Activated CD8-positive, alpha-beta T cell treated with anti-CD3 and anti-CD28 coated beads, Interleukin-2, amount 10 ng/mL, durations not matched to agents 7 days and 5 days (primary cell): ENCODE measurements at regions not wholly inside any gene's neighbourhood (a gene's known extent, or its start where the extent isn't known, plus 50 kb on each side); places are given as distances from the start of the nearest gene placed in this dataset.

Source experiments
- ATAC-seq: fragments of 150-1000 bp; cut with Tn5 transposase; one replicate; pipeline ENCODE4 v1.10.0; 2021; ENCODE audit warnings: moderate library complexity
- CTCF ChIA-PET: fragments of 350-600 bp; sonication (Branson Sonifier 250); formaldehyde crosslinking; loops from one replicate; lab custom pipeline; 2021; ENCODE audit warnings: antibody characterized with exemption; lab: Charles Lee
- POLR2A ChIA-PET: fragments of 350-600 bp; sonication (Branson Sonifier 250); formaldehyde crosslinking; loops from one replicate; lab custom pipeline; 2021; ENCODE audit warnings: antibody characterized with exemption; lab: Charles Lee
- DNase-seq: peaks from one replicate; pipeline ENCODE4 v3.0.0-alpha.2; 2020
- H3K27ac Mint-ChIP-seq: one replicate; pipeline ENCODE4 v1.8.0; 2021; ENCODE audit warnings: mild to moderate bottlenecking, mixed read lengths
- H3K27me3 Mint-ChIP-seq: one replicate; pipeline ENCODE4 v1.8.0; 2021; ENCODE audit warnings: low read depth, mixed read lengths
- H3K36me3 Mint-ChIP-seq: one replicate; pipeline ENCODE4 v1.8.0; 2021; ENCODE audit warnings: low read depth, mixed read lengths
- H3K4me1 Mint-ChIP-seq: one replicate; pipeline ENCODE4 v1.8.0; 2021; ENCODE audit warnings: low read depth, mixed read lengths
- H3K4me3 Mint-ChIP-seq: one replicate; pipeline ENCODE4 v1.8.0; 2021; ENCODE audit warnings: mild to moderate bottlenecking, mixed read lengths
- H3K9me3 Mint-ChIP-seq: one replicate; pipeline ENCODE4 v1.8.0; 2022; ENCODE audit warnings: mixed read lengths; ENCODE audit not compliant: insufficient read depth

DNA sequence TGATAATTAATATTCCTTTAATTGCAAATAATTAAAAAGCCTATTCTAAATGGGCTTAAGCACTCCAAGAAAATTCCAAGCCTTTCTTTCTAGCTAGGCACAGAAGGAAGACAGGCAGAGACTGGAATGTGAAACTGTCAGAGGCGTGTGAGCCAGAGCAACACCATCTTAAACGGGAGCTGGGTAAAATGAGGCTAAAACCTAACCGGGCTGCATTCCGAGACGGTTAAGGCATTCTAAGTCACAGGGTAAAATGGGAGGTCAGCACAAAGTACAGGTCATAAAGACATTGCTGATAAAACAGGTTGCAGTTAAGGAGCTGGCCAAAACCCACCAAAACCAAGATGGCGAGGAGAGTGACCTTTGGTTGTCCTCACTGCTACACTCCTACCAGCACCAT, 300.4 kb downstream of the SLITRK6 start:
- no peaks in the 10 kb centered on the region for H3K4me1 Mint-ChIP-seq
- no peaks in the 10 kb centered on the region for H3K36me3 Mint-ChIP-seq
- no peak overlapping the region for H3K4me3 Mint-ChIP-seq
- no peaks in the 10 kb centered on the region for H3K27me3 Mint-ChIP-seq
- POLR2A ChIA-PET: no interaction called here
- no peak for DNase-seq
- no peak for ATAC-seq
- CTCF ChIA-PET: no interaction called here
- no peak overlapping the region for H3K27ac Mint-ChIP-seq
- no peaks in the 10 kb centered on the region for H3K9me3 Mint-ChIP-seq

DNA sequence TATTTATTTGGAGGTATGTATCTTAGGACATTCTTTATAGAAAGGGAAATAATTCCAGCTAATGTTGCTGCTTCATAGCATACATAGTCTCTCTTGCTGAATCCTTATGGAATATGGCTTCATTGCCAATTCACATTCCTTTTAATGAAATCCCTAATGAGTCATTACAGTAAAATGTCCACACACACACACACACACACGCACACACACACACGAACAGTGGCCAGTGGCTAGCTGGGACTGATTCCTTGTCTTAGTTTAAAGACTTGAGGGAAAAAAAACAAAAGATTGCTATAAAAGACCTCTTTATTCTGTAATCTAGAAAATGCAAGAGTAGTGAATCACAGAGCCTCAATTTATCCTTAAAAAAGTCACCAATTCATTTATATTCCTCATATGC, 301.6 kb downstream of the SLITRK6 start:
- Mint-ChIP-seq H3K9me3 (no peaks in the 10 kb centered on the region), H3K27ac (no peak overlapping the region), H3K27me3 (no peaks in the 10 kb centered on the region), H3K4me1 (no peaks in the 10 kb centered on the region), H3K36me3 (no peaks in the 10 kb centered on the region), H3K4me3 (no peak overlapping the region)
- ATAC-seq (no peak), DNase-seq (no peak)
- ChIA-PET POLR2A (no interaction called here), CTCF (no interaction called here)

DNA sequence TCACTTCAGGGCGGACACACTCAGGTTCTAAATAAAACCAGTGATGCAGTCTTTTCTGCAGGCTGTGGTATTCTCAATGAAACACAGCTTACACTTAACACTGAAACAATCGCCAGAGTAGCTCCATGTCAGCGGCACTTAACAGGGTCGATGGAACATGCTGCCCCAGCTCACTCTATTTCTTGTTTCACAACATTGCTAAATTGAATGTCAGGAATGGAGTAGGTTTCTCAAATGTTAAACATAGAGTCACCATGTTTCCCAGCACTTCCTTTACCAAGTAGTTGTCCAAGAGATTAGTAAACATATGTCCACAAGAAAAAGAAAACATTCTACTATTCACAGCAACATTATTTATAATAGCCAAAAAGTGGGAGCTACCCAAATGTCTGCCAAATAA, 306.9 kb downstream of the SLITRK6 start:
- H3K4me1 Mint-ChIP-seq: no peaks in the 10 kb centered on the region
- H3K27ac Mint-ChIP-seq: no peak overlapping the region
- DNase-seq (no peak), ATAC-seq (no peak)
- H3K36me3 Mint-ChIP-seq: no peaks in the 10 kb centered on the region
- no peak overlapping the region for H3K4me3 Mint-ChIP-seq
- H3K9me3 Mint-ChIP-seq: no peaks in the 10 kb centered on the region
- no peaks in the 10 kb centered on the region for H3K27me3 Mint-ChIP-seq
- CTCF ChIA-PET: no interaction called here
- POLR2A ChIA-PET: no interaction called here

DNA sequence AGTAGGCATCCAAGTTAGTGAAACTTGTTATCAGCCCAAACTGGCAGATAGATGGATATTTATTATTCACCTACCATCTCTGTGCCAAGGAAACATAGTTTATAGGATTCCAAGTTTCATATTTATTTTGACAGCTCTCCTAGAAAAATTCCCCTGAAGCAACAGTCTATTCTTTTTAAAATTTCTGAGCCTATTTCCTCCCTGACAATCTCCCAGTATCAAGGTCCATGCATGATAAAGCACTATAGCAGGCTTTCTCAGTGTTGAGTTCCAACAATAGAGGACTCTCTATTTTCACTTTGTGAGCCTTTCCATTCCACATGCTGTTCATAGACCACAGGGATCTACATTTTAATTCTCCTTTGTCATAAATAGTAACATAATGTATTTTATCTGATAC, 312.6 kb downstream of the SLITRK6 start:
- no peaks in the 10 kb centered on the region for H3K36me3 Mint-ChIP-seq
- no peaks in the 10 kb centered on the region for H3K9me3 Mint-ChIP-seq
- POLR2A ChIA-PET: no interaction called here
- H3K4me3 Mint-ChIP-seq: no peak overlapping the region
- DNase-seq (no peak), ATAC-seq (no peak)
- H3K4me1 Mint-ChIP-seq: no peaks in the 10 kb centered on the region
- H3K27ac Mint-ChIP-seq: no peak overlapping the region
- H3K27me3 Mint-ChIP-seq: no peaks in the 10 kb centered on the region
- CTCF ChIA-PET: no interaction called here

DNA sequence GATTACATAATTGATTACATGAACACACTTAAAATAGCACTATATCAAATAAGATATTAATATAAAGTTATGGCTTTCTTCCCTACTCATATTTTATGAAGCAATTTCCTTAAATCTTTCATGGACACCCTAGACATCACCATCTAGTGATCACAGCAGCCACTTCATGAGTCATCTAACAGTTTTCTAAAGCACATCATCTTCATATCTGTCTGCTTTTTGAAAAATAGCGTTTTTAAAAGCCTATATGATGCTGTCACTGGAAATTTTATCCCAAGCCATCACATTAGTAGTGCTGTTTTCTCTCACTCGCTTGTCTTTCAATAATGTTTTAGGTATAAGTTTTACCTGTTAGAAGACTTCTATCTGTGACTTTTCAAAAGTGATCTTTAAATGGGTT, 326.1 kb downstream of the SLITRK6 start:
- CTCF ChIA-PET: no interaction called here
- H3K4me3 Mint-ChIP-seq: no peak overlapping the region

DNA sequence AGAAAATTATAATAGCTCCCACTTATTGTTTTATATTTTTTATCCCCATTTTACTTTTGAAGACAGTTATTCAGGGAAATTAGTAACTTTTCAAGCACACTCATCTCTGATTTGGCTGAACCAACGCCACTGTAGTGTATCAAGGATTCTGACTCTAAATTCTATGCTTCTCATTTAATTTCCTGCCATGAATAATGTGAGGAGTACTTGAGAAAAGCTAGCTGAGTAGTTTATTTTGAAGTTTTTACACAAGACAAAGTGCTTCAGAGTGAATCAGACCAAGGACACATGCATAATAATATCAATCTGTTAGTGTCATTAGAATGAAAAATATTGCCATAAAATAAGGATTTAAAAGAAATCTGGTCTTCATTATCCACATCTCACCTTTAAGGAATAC, 329.9 kb downstream of the SLITRK6 start:
- POLR2A ChIA-PET: no interaction called here
- no peak for ATAC-seq

More for the DNA sequence above, 326.1 kb downstream of the SLITRK6 start:
- Mint-ChIP-seq H3K9me3 (no peaks in the 10 kb centered on the region), H3K4me1 (no peaks in the 10 kb centered on the region), H3K27me3 (no peaks in the 10 kb centered on the region), H3K36me3 (no peaks in the 10 kb centered on the region), H3K27ac (no peak overlapping the region)
- ATAC-seq: no peak
- no peak for DNase-seq
- POLR2A ChIA-PET: no interaction called here

DNA sequence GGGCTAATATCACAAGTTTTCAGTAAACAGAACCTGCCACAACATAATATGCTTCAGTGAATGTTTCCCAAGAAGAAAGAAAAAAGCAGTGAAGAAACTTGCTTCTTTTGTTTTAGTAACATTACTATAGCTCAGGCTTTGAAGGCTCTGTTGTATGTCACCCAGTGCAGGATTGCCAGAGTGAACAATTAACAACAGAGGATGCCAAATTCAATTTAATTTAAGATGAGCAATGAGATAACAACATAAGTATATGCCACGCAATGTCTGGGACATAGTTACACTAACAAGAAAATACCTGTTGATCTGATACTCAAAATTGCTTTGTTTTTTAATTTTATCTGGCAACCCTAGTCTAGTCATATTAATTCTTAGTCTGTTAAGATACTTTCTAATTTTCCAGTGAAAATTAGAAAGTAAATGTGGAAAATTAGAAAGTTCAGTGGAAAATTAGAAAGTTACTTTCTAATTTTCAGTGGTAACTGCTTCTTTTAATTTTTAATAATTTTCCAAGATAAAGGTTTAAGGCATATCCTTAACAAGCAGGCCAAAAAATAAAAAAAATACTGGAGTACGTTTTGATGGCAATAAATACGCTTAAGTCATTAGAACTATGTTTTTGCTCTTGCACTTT, 336.3 kb downstream of the SLITRK6 start:
- H3K9me3 Mint-ChIP-seq: peaks cover 10% of the 10 kb centered on the region
- DNase-seq: no peak
- no peak overlapping the region for H3K27ac Mint-ChIP-seq
- H3K4me1 Mint-ChIP-seq: no peaks in the 10 kb centered on the region
- CTCF ChIA-PET: no interaction called here
- POLR2A ChIA-PET: no interaction called here
- ATAC-seq: no peak
- no peaks in the 10 kb centered on the region for H3K36me3 Mint-ChIP-seq
- H3K27me3 Mint-ChIP-seq: no peaks in the 10 kb centered on the region
- H3K4me3 Mint-ChIP-seq: no peak overlapping the region

More for the DNA sequence above, 329.9 kb downstream of the SLITRK6 start:
- no peaks in the 10 kb centered on the region for H3K36me3 Mint-ChIP-seq
- no peak for DNase-seq
- no peak overlapping the region for H3K4me3 Mint-ChIP-seq
- no peak overlapping the region for H3K27ac Mint-ChIP-seq
- H3K9me3 Mint-ChIP-seq: no peaks in the 10 kb centered on the region
- no peaks in the 10 kb centered on the region for H3K27me3 Mint-ChIP-seq
- CTCF ChIA-PET: no interaction called here
- H3K4me1 Mint-ChIP-seq: no peaks in the 10 kb centered on the region

DNA sequence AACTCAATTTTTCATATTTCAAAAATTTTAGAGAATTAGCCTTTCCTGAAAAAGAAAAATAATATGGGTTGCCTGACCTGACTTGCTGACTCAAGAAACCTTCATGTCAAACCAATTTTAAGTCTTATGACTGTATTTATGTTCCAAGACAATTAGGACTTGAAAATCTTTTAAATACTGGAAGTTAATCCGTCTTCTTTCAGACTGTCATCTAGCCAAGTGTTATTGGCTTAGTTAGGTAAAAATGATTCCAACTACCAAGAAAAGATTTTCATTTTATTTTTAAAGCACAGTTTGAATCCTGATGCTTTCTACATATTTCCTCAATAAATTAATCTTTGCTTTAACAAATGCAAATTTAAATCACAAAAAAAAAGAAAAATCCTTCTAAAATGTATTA, 337.6 kb downstream of the SLITRK6 start:
- H3K36me3 Mint-ChIP-seq: no peaks in the 10 kb centered on the region
- H3K9me3 Mint-ChIP-seq: peaks cover 15% of the 10 kb centered on the region
- H3K4me1 Mint-ChIP-seq: no peaks in the 10 kb centered on the region
- no peak overlapping the region for H3K4me3 Mint-ChIP-seq
- H3K27me3 Mint-ChIP-seq: no peaks in the 10 kb centered on the region
- DNase-seq: no peak
- POLR2A ChIA-PET: no interaction called here
- H3K27ac Mint-ChIP-seq: no peak overlapping the region
- ATAC-seq: no peak
- CTCF ChIA-PET: no interaction called here

DNA sequence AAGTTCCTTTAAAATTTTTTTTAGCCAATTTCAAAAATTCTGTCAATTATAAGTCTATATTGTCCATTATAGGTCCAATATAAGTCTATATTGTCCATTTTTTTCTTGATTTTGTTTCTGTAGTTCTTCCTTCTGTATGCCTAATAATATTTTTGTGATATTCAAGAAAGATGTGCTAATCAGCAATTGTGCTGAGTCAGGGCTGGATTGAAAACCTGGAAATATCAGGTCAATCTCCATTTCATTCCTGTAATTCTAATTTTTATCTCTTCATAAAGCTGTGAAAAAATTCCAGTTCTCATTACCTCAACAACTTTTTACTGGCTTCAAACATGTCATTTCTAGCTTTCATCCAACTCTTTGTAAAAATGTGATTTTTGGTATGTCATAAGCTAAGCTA, 353.7 kb downstream of the SLITRK6 start:
- Mint-ChIP-seq H3K36me3 (no peaks in the 10 kb centered on the region), H3K9me3 (no peaks in the 10 kb centered on the region), H3K27ac (no peak overlapping the region), H3K4me1 (no peaks in the 10 kb centered on the region), H3K4me3 (no peak overlapping the region), H3K27me3 (no peaks in the 10 kb centered on the region)
- ChIA-PET CTCF (no interaction called here), POLR2A (no interaction called here)
- DNase-seq: no peak
- no peak for ATAC-seq

DNA sequence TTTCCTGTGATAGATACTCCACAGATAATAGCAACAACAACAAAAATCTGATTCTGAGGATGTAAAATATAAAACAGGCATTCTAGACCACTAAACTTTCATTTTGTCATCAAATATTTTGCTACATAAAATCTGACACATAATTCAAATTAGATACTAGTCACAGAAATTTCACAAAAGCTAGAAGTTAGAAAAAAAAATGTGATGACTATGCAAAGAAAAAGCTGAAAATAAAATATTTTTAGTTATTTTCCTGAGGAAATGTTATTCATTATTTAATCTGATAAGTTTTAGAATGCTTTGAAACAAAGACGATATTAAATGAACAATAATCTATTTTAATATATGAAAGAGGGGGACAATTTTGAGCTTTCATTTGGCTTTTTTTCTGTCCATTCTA, 357.2 kb downstream of the SLITRK6 start:
- H3K9me3 Mint-ChIP-seq: no peaks in the 10 kb centered on the region
- H3K27ac Mint-ChIP-seq: no peak overlapping the region
- H3K36me3 Mint-ChIP-seq: no peaks in the 10 kb centered on the region
- H3K4me3 Mint-ChIP-seq: no peak overlapping the region
- POLR2A ChIA-PET: no interaction called here
- CTCF ChIA-PET: no interaction called here
- ATAC-seq (no peak), DNase-seq (no peak)
- H3K27me3 Mint-ChIP-seq: no peaks in the 10 kb centered on the region
- no peaks in the 10 kb centered on the region for H3K4me1 Mint-ChIP-seq

DNA sequence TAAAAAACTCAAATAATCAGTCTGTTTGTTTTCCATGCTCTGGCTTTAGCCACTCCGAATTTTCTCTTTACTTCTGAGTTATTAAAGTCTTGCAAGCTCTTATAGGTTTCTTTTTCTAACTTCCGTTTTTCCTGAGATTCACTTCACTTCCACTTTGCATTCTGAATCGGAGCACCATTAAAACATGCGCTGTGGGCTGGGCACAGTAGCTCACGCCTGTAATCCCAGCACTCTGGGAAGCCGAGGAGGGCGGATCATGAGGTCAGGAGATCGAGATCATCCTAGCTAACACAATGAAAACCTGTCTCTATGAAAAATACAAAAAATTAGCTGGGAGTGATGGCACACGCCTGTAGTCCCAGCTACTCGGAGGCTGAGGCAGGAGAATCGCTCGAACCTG, 357.9 kb downstream of the SLITRK6 start:
- Mint-ChIP-seq H3K9me3 (no peaks in the 10 kb centered on the region), H3K36me3 (no peaks in the 10 kb centered on the region), H3K4me3 (no peak overlapping the region), H3K4me1 (no peaks in the 10 kb centered on the region), H3K27ac (no peak overlapping the region), H3K27me3 (no peaks in the 10 kb centered on the region)
- ChIA-PET POLR2A (no interaction called here), CTCF (no interaction called here)
- no peak for ATAC-seq
- no peak for DNase-seq

DNA sequence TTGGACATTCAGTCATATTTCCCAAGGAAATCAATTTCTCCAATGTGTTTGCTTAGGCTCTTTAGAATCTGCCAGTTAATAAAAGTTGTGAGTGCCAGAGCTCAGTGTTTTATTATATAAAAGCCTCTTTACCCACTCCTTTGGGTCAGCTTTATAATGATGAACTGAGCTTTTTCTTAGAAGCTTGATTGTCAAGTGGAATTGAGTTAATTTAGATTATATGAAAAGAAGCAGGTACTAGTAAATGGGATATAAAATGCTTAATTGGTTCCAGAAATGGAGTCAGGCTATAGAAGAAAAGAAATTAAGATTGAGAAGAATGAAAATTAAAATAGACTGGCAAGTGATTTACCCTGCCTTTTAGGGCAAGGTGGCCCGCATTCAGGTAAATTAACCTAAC, 363.2 kb downstream of the SLITRK6 start:
- H3K9me3 Mint-ChIP-seq: no peaks in the 10 kb centered on the region
- H3K4me1 Mint-ChIP-seq: no peaks in the 10 kb centered on the region
- H3K27me3 Mint-ChIP-seq: no peaks in the 10 kb centered on the region
- no peak for DNase-seq
- H3K36me3 Mint-ChIP-seq: no peaks in the 10 kb centered on the region
- ChIA-PET POLR2A (no interaction called here), CTCF (no interaction called here)
- no peak overlapping the region for H3K4me3 Mint-ChIP-seq
- no peak overlapping the region for H3K27ac Mint-ChIP-seq
- no peak for ATAC-seq

DNA sequence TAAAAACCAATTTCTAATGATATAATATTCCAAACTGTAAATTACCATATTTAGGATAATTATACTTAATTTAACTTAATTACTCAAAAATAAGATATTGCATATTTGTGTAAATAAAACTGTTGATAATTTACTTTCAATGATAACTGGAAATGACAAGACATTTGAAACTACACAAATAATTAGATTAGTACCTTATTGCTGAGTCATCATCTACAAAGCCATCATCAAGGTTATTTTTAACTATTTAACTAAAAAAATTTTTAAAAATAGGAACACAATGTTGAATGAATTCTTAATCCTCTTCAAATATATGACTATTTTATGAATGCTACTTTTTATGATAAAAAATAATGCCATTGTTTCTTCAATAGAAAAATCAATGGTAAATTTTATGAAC, 364.3 kb downstream of the SLITRK6 start:
- Mint-ChIP-seq H3K27me3 (no peaks in the 10 kb centered on the region), H3K9me3 (no peaks in the 10 kb centered on the region), H3K4me1 (no peaks in the 10 kb centered on the region), H3K36me3 (no peaks in the 10 kb centered on the region), H3K27ac (no peak overlapping the region), H3K4me3 (no peak overlapping the region)
- ATAC-seq (no peak), DNase-seq (no peak)
- ChIA-PET POLR2A (no interaction called here), CTCF (no interaction called here)
